Epithelial cell of esophagus (primary cell): ENCODE measurements at regions not wholly inside any gene's neighbourhood (a gene's known extent, or its start where the extent isn't known, plus 50 kb on each side); places are given as distances from the start of the nearest gene placed in this dataset.

ENCODE experiments used
- DNase-seq: peaks from one replicate; pipeline ENCODE4 v3.0.0; 2010; ENCODE audit warnings: low read depth
- H3K4me3 ChIP-seq: 2 replicates; pipeline ENCODE4 v1.5.1; 2011; ENCODE audit warnings: mild to moderate bottlenecking, low read length, control low read depth
- CTCF ChIP-seq: IDR thresholded peaks from 2 replicates; pipeline ENCODE4 v1.5.1; 2011; ENCODE audit warnings: low read depth, mild to moderate bottlenecking, low read length, control low read depth, inconsistent platforms; ENCODE audit not compliant: insufficient read depth; ENCODE audit errors: missing control alignments

- H3K4me3 ChIP-seq: no peak overlapping the region
- TF ChIP-seq CTCF: no peak
- no peak for DNase-seq
These were observed 73.2 kb upstream of the SLC14A2 start for GRCh38 chr18:45542043-45542442.

GRCh38 chr18:45547910-45548309, 67.4 kb upstream of the SLC14A2 start:
- H3K4me3 ChIP-seq: no peak overlapping the region
- no peak for DNase-seq
- TF ChIP-seq CTCF: no peak

GRCh38 chr18:45548614-45549013, 66.7 kb upstream of the SLC14A2 start:
- TF ChIP-seq CTCF: no peak
- H3K4me3 ChIP-seq: no peak overlapping the region
- no peak for DNase-seq

GRCh38 chr18:45549290-45549689, 66.0 kb upstream of the SLC14A2 start:
- no peak for TF ChIP-seq CTCF
- H3K4me3 ChIP-seq: no peak overlapping the region
- no peak for DNase-seq

GRCh38 chr18:45551142-45551815, 64.0 kb upstream of the SLC14A2 start:
- no peak overlapping the region for H3K4me3 ChIP-seq
- no peak for TF ChIP-seq CTCF
- no peak for DNase-seq

GRCh38 chr18:45553723-45554388, 61.4 kb upstream of the SLC14A2 start:
- DNase-seq: no peak
- no peak for TF ChIP-seq CTCF
- no peak overlapping the region for H3K4me3 ChIP-seq

GRCh38 chr18:45554389-45554737, 60.9 kb upstream of the SLC14A2 start:
- no peak overlapping the region for H3K4me3 ChIP-seq
- TF ChIP-seq CTCF: no peak
- no peak for DNase-seq
